GM12873 (cell line): ENCODE measurements at regions not wholly inside any gene's neighbourhood (a gene's known extent, or its start where the extent isn't known, plus 50 kb on each side); places are given as distances from the start of the nearest gene placed in this dataset.

Experiments used
- TF ChIP-seq, protein P1 (sequence below): IDR thresholded peaks from 2 replicates; pipeline ENCODE4 v1.5.1; 2012; ENCODE audit warnings: low read depth, mild to moderate bottlenecking, moderate library complexity, low read length, control low read depth; ENCODE audit not compliant: insufficient read depth; ENCODE audit errors: missing control alignments

GRCh38 chr16:65771707-65772106, 594.8 kb upstream of the CDH5 start:
- TF ChIP-seq, protein P1, sequence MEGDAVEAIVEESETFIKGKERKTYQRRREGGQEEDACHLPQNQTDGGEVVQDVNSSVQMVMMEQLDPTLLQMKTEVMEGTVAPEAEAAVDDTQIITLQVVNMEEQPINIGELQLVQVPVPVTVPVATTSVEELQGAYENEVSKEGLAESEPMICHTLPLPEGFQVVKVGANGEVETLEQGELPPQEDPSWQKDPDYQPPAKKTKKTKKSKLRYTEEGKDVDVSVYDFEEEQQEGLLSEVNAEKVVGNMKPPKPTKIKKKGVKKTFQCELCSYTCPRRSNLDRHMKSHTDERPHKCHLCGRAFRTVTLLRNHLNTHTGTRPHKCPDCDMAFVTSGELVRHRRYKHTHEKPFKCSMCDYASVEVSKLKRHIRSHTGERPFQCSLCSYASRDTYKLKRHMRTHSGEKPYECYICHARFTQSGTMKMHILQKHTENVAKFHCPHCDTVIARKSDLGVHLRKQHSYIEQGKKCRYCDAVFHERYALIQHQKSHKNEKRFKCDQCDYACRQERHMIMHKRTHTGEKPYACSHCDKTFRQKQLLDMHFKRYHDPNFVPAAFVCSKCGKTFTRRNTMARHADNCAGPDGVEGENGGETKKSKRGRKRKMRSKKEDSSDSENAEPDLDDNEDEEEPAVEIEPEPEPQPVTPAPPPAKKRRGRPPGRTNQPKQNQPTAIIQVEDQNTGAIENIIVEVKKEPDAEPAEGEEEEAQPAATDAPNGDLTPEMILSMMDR, result no peak

DNA sequence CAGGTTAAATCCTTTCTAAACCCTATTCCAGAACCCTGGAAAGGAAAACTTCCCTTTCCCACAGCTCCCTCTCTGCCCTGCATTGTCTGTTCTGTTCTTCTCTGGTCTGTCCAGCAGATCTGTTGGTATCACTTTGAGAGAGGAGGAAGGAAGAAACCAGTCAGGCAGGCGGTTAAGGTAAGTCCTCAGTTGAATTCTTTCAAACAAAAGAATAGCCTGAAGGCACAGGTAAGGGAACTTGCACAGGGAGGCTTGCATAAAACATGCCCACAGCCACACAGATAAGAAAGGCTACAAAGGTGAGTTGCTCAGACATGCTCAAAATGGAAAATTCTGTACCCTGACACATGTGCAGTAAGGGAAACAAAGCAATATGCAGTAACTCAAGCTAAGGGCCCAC, 595.7 kb upstream of the CDH5 start:
- TF ChIP-seq, protein P1, result no peak

- TF ChIP-seq, protein P1, result no peak
These were observed 596.6 kb upstream of the CDH5 start for GRCh38 chr16:65769776-65770438.

GRCh38 chr16:65769055-65769465, 597.4 kb upstream of the CDH5 start:
- TF ChIP-seq, protein P1, result no peak

DNA sequence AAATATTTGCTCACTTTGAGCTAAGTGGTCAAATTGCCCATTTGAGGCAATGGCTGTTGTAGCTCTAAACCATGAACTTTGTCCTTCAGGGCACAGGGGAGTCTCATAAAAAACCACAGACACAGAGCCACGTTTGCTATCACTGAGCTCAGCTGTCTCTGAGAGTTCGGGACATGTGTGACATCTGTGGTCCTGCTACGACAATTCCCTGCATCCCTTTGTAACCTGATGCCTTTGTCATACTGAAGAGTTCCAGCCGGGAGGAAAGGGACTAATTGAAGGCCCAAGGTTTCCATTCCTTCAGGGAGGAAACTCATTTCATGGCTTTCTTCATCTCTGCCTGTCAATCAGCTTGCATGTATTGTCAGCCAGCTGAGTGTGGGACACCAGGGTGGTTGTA, 599.4 kb upstream of the CDH5 start:
- TF ChIP-seq, protein P1, result no peak

DNA sequence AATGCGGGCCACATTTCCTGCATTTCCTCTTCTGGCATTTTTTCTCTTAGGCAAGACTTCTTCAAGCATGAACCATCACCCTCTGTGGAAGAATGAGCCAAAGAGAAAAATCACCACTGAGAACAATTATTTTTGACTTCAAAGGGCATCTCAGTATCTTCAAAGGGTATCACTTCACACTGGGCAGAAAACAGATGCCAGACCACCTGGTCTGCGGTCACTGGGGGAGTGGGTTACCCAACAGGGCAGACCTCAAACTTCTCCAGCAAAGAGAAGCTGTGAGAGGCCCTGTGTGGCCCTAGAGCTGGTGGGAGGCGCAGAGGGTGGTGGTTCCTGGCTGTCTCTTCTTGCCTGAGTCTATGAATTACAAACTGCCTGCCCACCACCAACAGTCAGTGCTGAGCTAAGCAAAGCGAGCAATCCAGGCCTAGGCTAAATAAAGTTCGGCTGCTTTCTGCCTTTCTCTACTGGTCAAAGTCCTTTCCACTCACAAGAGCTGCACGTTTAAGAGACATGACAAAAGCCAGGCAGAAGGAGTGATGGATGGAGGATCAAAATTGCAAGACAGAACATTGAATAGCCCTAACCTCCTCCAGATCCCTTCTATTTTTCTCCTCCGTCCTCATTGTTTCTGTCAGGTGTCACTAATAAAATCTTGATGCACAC, 602.7 kb upstream of the CDH5 start:
- TF ChIP-seq, protein P1, result no peak

DNA sequence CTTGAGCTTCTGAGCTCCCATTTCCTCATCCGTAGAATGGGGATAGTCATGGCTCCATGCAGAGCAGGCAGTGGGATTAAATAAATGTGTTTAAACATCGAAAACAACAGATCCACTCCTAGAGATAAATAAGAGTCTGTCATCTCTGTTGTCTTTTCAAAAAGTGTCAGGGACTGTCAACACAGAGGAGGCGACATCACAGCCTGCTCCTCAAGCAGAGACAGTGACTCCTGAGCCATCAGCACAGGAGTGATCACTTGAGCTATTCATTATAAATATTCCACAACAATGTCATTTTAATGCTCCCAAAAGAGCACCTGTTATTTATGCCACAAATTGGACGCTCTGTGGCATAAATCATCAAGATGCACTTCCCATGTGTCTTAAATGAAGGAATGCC, 605.6 kb upstream of the CDH5 start:
- TF ChIP-seq, protein P1, result no peak
